ENCODE measurements at regions not wholly inside any gene's neighbourhood (a gene's known extent, or its start where the extent isn't known, plus 50 kb on each side); places are given as distances from the start of the nearest gene placed in this dataset.

DNA sequence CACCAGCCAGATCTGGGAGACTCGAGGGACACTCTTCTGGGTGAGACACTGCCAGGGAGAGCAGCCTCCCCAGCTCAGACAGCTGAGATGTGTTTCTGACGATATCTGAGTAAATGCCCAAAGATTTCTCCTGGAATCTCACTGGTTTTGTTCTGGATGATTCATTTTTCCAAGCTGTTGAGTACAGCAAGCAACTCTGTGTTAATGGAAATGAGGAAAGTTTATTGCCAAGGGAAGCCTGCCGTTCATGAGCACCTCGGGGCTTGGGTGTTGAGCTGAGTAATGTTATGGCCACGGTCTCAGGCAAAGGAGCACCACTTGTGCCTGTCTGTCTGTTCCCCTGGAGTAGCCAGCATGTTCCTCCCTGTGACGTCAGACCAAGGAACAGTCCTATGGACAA, 1132.4 kb downstream of the BRD1 start:
- TF ChIP-seq, protein P1, sequence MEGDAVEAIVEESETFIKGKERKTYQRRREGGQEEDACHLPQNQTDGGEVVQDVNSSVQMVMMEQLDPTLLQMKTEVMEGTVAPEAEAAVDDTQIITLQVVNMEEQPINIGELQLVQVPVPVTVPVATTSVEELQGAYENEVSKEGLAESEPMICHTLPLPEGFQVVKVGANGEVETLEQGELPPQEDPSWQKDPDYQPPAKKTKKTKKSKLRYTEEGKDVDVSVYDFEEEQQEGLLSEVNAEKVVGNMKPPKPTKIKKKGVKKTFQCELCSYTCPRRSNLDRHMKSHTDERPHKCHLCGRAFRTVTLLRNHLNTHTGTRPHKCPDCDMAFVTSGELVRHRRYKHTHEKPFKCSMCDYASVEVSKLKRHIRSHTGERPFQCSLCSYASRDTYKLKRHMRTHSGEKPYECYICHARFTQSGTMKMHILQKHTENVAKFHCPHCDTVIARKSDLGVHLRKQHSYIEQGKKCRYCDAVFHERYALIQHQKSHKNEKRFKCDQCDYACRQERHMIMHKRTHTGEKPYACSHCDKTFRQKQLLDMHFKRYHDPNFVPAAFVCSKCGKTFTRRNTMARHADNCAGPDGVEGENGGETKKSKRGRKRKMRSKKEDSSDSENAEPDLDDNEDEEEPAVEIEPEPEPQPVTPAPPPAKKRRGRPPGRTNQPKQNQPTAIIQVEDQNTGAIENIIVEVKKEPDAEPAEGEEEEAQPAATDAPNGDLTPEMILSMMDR (IDR thresholded peaks at IDR 0.05; ENCODE audit: extremely low read depth, missing control alignments), result no peak
- no peak for DNase-seq (ENCODE audit: low spot score)

DNA sequence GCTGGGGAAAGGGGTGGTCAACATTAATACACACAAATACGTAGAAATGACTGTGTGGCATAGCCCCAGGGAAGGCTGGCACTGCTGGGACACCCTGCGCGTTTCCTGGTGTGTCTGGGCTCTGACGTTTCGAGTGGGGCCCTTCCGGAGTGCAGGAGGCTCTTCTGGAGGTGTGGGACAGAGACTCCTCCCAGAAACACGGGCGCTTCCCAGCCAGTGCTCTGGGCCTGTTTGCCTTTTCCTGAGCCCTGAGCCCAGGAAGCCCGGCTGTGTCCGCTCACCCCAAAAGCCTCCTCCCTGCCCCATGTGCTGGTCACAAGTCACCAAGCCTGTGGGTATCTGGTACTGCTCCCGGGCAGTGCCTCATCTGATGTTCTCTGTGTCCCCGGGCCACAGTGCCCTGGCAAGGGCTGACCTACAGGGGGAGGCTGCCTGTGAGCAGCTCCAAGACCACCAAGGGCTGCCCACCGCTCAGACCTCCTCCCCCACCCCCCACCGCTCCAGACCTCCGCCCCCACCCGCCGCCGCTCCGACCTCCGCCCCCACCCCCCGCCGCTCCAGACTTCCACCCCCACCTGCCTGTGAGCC, 1133.3 kb downstream of the BRD1 start:
- TF ChIP-seq, protein P1 (IDR thresholded peaks at IDR 0.05; ENCODE audit: extremely low read depth, missing control alignments), result no peak
- DNase-seq (ENCODE audit: low spot score), result no peak

DNA sequence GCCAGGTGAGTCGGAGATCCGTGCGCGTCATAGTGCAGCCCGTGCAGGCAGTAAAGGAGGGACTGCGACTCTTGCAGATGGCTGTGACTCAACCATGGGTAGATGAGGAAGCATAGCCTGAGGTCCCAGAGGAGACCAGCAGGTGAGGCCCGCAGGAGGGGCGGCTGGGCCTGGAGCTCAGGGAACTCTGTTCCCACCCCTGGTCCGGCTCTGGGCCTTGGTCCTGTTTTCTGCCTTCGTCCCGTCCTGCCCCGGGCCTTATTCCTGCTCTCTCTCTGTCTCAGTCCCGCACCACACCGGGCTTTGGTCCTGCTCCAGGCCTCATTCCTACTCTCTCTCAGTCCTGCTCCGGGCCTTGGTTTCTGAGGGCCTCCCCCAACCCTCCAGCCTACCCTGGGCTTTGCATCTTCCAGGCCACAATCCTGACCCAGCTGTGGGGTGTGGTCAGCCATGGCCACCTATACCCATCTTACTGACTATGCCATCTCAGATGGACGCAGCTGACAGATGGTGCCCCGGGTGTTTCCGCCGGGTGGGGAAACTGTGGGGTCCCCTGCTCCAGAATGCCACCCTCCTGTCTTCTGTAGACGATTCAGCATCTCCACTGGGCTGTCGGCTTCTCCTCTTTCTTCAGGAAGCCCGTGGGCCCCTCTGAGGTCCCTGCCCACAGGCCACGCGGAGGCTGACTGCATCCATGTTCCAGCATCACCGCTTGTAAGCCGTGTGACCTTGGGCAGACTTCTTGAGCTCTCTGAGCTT, 1134.1 kb downstream of the BRD1 start:
- no peak for DNase-seq (ENCODE audit: low spot score)
- TF ChIP-seq, protein P1 (IDR thresholded peaks at IDR 0.05; ENCODE audit: extremely low read depth, missing control alignments), result no peak

DNA sequence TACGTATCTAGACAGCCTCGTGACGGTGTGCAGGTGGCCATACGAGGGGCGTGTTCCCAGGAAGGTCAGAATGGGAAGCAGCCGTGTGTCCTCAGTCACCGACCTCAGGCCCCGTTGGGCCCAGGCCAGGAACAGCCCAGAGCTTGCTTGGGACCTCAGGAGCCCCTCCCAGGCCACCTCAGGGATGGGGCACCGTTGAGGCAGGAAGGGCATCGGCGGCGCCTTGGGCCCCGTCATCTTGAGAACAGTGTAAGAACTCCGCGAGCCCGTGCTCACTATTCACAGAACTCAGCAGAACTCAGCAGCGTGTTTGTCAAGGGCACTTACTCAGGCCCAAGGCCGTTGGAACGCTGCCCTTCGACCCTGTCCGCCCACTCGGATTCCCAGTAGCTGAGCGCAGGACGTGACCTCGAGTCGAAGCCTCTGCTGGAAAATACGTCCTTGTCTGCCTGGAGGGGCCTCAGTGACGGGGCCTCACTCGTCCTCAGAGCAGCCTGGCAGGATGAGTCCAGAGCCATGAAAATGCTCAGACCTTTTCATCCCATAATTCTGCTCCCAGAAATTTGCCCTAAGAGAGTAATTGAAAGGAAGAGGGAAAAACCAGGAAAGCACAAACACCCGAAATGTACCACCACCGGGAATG, 1134.8 kb downstream of the BRD1 start:
- DNase-seq (ENCODE audit: low spot score), result no peak
- TF ChIP-seq, protein P1 (IDR thresholded peaks at IDR 0.05; ENCODE audit: extremely low read depth, missing control alignments), result no peak

DNA sequence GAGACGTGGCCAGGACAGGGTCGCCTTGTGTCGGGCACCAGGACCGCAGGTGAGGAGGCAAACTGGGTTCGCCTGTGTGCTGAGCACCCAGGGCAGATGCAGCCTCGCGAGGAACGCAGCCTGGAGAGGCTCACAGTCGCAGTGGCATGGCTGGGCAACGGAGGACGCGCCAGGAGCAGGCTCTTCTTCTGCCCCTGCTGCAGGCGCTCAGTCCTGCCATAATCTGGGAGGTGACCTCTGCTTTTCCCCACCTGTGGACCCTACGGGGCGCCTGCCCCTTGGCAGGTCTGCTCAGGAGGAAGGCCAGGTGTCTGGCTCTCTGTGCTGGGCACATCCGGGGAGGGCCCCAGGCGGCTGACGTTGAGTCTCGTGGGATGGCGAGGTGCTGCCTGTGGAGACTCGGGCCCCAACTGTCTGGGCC, 1136.2 kb downstream of the BRD1 start:
- TF ChIP-seq, protein P1 (IDR thresholded peaks at IDR 0.05; ENCODE audit: extremely low read depth, missing control alignments), result no peak
- DNase-seq (ENCODE audit: low spot score), result no peak

DNA sequence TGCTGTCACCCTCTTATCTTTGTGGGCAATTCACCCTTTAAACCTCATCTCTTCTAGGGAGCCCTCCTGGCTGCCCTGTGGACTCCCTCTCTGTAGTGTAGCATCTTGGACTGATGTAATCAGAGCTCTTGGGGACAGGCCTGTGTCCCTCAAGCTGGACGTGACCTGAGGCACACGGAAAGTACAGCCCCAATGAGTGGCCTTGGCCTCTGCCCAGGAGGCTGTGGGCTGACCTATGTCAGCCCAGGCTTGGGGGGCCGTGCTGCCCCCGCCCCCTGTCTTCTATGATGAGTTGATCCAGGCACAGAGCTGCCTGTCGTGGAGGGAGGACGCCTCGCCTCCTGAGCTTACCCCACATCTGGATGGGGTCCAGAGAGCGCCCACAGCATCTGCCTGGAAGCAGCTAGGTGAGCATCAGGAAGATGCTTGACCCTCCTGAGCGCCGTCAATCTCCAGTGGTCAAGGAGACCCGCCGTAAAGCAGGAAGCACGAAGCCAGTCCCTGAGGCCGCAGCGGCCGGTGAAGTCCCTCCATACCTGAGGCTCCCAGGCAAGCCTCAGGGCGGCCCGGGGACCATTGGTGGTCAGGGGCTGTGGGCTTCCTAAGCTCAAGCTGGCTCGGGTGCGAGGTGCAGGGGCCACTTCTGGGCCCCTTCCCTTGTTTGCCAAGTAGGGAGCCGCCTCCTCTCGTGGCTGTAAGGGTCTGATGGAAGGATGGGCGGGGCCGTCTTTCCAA, 1136.9 kb downstream of the BRD1 start:
- TF ChIP-seq, protein P1 (IDR thresholded peaks at IDR 0.05; ENCODE audit: extremely low read depth, missing control alignments), result no peak
- no peak for DNase-seq (ENCODE audit: low spot score)

All from GM20000 (cell line).